CD4-positive, alpha-beta T cell treated with Interleukin-10 for 1 hour (primary cell): ENCODE measurements at regions not wholly inside any gene's neighbourhood (a gene's known extent, or its start where the extent isn't known, plus 50 kb on each side); places are given as distances from the start of the nearest gene placed in this dataset.
"Not testable (repeated sequence)": the region's sequence is repeated elsewhere in the genome, so short reads cannot be mapped to it uniquely, and the experiment has no call there.

Experiments used
- DNase-seq: peaks from one replicate; pipeline ENCODE4 v3.0.0-alpha.2; 2020

GRCh38 chr7:35910621-35911020 lies 109.8 kb downstream of the SEPTIN7 start:
- not testable (repeated sequence) for DNase-seq

DNA sequence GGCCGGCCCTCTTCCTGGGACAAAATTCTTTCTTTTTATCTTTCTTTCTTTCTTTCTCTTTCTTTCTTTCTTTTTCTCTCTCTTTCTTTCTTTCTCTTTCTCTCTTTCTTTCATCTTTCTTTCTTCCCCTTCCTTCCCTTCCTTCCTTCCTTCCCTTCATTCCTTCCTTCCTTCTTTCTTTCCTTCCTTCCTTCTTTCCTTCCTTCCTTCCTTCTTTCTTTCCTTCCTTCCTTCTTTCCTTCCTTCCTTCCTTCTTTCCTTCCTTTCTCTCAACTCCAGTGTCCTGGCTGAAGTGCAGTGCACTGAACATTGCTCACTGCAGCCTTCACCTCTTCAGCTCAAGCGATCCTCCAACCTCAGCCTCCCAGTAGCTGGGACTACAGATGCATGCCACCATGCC lies 112.5 kb downstream of the SEPTIN7 start:
- not testable (repeated sequence) for DNase-seq

DNA sequence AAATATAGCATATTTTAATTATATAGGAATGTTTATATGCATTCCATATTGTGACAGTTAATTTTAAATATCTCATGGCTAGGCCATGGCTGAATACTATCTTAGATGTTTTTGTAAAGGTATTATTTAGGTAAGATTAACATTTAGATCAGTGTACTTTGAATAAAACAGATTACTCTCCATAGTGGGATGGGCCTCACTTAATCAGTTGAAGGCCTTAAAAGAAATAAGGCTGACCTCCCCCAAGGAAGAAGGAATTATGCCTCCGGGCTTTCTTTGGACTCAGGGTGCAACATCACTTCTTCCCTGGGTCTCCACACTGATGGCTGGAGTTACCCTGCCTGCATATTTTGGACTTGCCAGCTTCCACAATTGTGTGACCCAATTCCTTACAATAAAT lies 113.4 kb downstream of the SEPTIN7 start:
- not testable (repeated sequence) for DNase-seq

GRCh38 chr7:35915247-35915955 lies 114.5 kb downstream of the SEPTIN7 start:
- DNase-seq, result not testable (repeated sequence)

DNA sequence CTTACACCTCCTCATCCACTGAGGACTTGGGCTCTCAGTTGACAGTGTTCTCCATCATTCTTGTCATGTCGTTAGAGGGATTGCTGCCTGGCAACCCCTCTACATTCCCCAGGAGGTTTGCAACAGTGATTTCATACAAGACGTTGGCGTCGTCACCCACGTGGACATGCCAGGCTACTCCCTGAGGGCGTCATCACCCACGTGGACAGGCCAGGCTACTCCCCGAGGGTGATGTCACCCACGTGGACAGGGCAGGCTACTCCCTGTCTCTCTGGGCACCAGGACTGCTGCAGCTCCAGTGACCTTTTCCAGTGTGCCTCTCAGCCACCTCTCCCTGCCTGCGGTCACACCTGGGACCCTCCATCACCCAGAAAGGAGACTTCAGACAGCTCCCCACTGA lies 117.4 kb downstream of the SEPTIN7 start:
- not testable (repeated sequence) for DNase-seq

DNA sequence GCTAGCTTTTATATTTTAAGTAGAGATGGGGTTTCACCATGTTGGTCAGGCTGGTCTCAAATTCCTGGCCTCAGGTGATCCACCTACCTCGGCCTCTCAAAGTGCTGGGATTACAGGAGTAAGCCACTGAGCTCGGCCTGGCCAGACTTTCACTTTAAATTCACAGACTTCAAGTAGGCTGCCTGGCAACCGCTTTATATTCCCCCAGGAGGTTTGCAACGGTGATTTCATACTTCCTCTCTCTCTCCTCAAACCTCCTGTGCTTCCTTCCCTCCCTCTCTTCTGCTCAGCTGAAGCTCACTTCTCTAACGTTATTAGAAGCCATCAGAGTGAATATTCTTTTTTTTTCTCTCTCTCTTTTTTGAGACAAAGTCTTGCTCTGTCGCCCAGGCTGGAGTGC lies 118.8 kb downstream of the SEPTIN7 start:
- not testable (repeated sequence) for DNase-seq

DNA sequence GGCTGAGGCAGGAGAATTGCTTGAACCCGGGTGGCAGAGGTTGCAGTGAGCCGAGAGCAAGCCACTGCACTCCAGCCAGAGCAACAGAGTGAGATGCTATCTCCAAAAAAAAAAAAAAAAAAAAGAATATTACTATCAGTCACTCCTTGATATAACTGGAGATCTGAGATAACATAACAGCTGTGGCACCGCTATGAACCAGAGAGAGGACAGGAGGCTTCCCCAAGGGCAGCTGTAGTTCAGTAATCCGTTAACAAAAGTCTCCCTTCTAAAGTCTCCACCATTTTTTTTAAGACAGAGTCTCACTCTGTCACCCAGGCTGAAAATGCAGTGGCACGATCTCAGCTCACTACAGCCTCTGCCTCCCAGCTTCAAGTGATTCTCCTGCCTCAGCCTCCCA lies 120.5 kb downstream of the SEPTIN7 start:
- DNase-seq, result not testable (repeated sequence)

- not testable (repeated sequence) for DNase-seq
Observed at GRCh38 chr7:35924668-35925067, 123.8 kb downstream of the SEPTIN7 start.

- not testable (repeated sequence) for DNase-seq
Observed at GRCh38 chr7:35926966-35927365, 126.1 kb downstream of the SEPTIN7 start.

DNA sequence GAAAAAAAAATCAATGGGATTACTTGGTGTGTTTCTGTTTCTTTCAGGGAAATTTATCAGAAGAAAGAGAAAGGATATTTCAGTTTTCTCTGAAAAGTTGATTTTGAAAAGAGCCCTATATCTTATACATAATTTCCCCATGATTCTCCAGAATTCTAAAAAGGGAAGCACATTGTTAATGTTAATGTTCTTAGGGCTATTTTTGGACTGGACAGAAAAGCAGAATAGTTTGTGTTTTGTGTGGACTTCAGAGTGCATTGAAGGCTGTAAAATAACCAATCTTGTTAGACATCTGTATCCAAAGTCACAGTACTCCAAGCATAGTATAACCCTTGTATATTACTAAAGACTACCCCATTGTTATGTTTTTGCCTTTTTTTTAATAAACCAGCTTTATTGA lies 130.3 kb downstream of the SEPTIN7 start:
- DNase-seq, result not testable (repeated sequence)

- not testable (repeated sequence) for DNase-seq
Observed at GRCh38 chr7:35931551-35931950, 130.7 kb downstream of the SEPTIN7 start.

GRCh38 chr7:35940695-35941094 lies 139.8 kb downstream of the SEPTIN7 start:
- DNase-seq, result not testable (repeated sequence)

GRCh38 chr7:35945621-35946020 lies 144.8 kb downstream of the SEPTIN7 start:
- not testable (repeated sequence) for DNase-seq

DNA sequence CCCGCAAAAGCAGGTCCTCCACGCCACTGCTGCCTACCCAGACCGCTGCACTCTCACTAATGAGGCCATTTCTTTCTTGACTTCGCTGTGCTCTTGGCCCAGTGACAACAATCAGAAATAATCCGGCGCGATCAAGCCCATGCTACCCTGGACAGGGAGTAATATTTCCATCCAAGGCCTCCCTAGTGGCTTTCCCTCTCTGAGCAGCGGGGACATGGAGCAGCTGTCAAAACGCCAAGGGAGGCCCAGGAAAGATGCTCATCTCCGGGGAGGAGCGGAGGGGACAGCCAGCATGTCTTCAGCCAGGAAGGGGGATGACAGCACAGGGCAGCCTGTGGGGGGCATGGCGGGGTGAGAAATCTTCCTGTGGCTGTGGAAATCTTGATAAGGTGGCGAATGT lies 154.9 kb downstream of the SEPTIN7 start:
- DNase-seq, result not testable (repeated sequence)

- not testable (repeated sequence) for DNase-seq
Observed at GRCh38 chr7:35956988-35957387, 156.1 kb downstream of the SEPTIN7 start.

GRCh38 chr7:35961260-35961659 lies 160.4 kb downstream of the SEPTIN7 start:
- not testable (repeated sequence) for DNase-seq

DNA sequence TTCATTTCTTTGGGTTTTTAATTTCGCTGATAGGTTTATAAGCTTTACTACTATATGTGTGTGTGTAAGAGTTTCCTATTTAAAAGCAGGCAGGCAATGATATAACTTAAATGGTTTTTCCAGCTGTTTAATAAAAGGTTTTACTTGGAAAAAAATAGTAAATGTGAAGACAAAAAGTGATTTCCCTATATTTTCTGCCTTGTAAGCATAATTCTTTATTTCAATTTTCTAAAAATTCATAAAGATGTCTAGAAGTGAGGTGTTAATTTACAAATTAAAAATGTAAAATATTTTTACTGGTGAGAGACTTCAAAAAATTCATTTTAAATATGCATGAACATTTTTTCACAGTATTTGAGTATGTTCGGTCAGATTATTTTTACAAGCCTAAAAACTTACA lies 161.8 kb downstream of the SEPTIN7 start:
- DNase-seq, result not testable (repeated sequence)

DNA sequence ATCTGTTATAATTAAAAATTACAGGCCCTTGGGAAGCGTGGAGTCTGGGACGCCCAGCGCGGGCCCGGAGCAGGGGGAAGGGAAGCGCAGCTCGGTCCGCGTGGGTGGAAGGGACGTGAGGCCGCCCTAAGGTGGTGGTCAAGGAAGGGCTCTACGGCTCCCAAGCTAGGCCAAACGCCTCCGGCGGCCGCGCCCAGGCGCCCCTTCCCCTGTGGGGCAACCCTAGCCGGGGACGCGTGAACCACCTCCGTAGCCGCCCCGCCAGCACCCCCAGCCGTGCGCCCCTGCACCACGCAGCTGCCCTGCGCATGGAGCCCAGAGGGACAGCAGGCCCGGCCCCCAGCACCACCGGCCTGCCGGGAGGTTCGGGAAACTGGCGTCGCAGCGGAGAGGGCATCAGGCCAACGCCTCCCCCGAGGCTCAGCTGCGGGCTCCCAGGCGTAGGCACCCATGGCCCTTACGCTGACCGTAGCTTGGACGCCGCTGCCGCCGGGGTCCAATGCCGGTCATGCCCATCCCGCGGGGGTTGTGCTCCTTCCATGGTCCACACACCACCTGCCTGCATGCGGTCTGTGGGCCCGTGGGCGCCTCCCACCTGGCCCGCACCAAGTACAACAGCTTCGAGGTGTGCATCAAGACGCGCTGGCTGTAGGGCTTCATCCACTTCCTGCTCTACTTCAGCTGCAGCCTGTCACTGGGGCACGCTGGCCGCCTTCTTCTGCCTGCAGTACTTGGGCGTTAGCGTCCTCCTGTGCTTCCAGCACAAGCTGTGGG lies 166.7 kb downstream of the SEPTIN7 start:
- DNase-seq, result no peak

DNA sequence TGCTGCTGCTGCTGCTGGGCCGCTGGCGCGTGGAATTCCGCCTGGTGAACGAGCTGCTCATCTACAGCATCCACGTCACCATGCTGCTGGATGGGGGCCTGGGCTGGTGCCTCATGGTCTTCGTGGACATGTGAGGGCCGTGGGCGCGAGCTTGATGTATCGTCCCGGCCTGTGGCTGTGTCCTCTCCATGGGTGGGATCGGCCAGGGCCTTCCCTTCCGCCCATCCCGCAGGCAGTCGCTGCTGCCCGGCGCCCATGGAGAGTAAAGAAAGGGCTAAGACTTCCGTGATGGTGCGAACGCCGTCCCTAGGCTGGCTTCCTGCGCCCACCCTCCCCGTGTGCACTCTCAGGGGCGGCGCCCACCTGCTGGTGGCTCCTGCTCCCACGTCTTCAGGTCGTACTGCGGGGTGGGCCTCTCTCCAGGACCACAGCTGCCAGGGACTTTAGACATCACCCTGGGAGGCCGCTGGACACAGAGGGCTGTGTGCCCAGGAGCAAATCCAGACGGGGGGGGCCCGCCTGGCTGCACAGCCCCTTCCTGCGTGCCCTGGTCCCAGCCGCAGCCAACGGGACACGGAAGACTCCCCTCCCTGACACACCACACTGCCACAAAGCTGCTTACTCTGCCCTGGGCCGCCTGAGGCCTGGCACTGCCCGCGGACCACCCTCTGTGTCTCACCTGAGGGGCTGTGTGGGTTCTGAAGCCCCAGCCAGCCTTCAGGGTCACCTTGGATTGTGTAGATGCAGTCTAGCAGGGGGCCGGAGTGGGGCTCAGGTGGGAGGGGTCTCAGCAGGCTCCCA lies 167.5 kb downstream of the SEPTIN7 start:
- DNase-seq, result no peak

DNA sequence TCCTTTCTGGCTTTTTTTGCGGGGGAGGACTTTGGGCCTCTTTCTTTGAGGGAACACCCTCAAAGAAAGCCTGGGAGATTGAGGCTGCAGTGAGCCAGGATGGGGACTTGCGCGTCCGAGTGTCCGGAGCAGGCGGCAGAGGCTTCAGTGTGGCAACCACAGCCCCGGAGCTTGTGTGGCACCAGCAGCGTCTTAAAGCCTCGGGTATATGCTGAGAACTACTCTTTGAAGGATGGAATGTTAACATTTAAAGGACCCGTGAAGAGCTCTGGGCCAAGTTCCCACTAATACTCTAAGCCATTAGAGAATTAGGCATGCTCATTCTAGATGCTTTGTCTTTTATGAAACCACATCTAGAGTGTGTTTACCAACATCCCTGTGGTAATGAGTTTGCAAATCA lies 168.2 kb downstream of the SEPTIN7 start:
- DNase-seq, result no peak

GRCh38 chr7:35970458-35970857 lies 169.6 kb downstream of the SEPTIN7 start:
- DNase-seq, result no peak

GRCh38 chr7:35971133-35971891 lies 170.5 kb downstream of the SEPTIN7 start:
- no peak for DNase-seq
